PC-3 (cell line): ENCODE measurements at regions not wholly inside any gene's neighbourhood (a gene's known extent, or its start where the extent isn't known, plus 50 kb on each side); places are given as distances from the start of the nearest gene placed in this dataset.
"Not testable (repeated sequence)": the region's sequence is repeated elsewhere in the genome, so short reads cannot be mapped to it uniquely, and the experiment has no call there.

Experiments used
- ATAC-seq: fragments of 200-7000 bp; cut with Tn5 transposase; 2 replicates; pipeline ENCODE4 v1.9.1; 2020; ENCODE audit warnings: mild to moderate bottlenecking, moderate library complexity
- BruUV-seq: library from RNA; stranded (reverse); fragments of 400-500 nt; replicated peaks from 2 replicates; lab custom pipeline; 2021; lab: Mats Ljungman, UMichigan
- CTCF ChIA-PET: fragments of 300-600 bp; sonication (Branson Sonifier 250); formaldehyde crosslinking; loops from one replicate; lab custom pipeline; 2022; ENCODE audit warnings: antibody characterized with exemption; lab: Charles Lee
- POLR2A ChIA-PET: fragments of 300-600 bp; sonication (Branson Sonifier 250); formaldehyde crosslinking; loops from one replicate; lab custom pipeline; 2022; ENCODE audit warnings: antibody characterized with exemption; ENCODE audit not compliant: unreplicated experiment; lab: Charles Lee
- DNase-seq: peaks from one replicate; pipeline ENCODE4 v3.0.0-alpha.2; 2015
- H2AFZ ChIP-seq: fragments of 300-600 bp; sonication (generic); 2 replicates; pipeline ENCODE4 v1.6.0; 2016; ENCODE audit warnings: antibody characterized with exemption, low read length
- H3F3A ChIP-seq: fragments of 300-600 bp; sonication (generic); one replicate; pipeline ENCODE4 v1.6.0; 2017; ENCODE audit warnings: antibody characterized with exemption, low read length, control low read depth, mild to moderate bottlenecking; ENCODE audit not compliant: unreplicated experiment
- H3K27ac ChIP-seq: fragments of 300-600 bp; sonication (generic); 2 replicates; pipeline ENCODE4 v1.5.1; 2016; ENCODE audit warnings: mild to moderate bottlenecking, low read length
- H3K27me3 ChIP-seq: fragments of 300-600 bp; sonication (generic); 2 replicates; pipeline ENCODE4 v1.6.1; 2016; ENCODE audit warnings: low read length, mixed read lengths
- H3K36me3 ChIP-seq: fragments of 300-600 bp; sonication (generic); 2 replicates; pipeline ENCODE4 v1.6.1; 2016; ENCODE audit warnings: low read depth, mixed run types, low read length, mixed read lengths
- H3K4me1 ChIP-seq: fragments of 300-600 bp; sonication (generic); 2 replicates; pipeline ENCODE4 v1.5.1; 2016; ENCODE audit warnings: low read length; ENCODE audit not compliant: insufficient read depth
- H3K4me2 ChIP-seq: fragments of 300-600 bp; sonication (generic); 2 replicates; pipeline ENCODE4 v1.6.0; 2016; ENCODE audit warnings: low read length
- H3K4me3 ChIP-seq: fragments of 300-600 bp; sonication (generic); 2 replicates; pipeline ENCODE4 v1.5.1; 2016; ENCODE audit warnings: mild to moderate bottlenecking, low read length, mixed read lengths
- H3K79me2 ChIP-seq: fragments of 300-600 bp; sonication (generic); 2 replicates; pipeline ENCODE4 v1.6.1; 2017; ENCODE audit warnings: low read length, mixed read lengths
- H3K9ac ChIP-seq: fragments of 300-600 bp; sonication (generic); 2 replicates; pipeline ENCODE4 v1.6.0; 2016; ENCODE audit warnings: mild to moderate bottlenecking, low read length
- H3K9me2 ChIP-seq: fragments of 300-600 bp; sonication (generic); replicated peaks from 2 replicates; pipeline ENCODE4 v1.6.1; 2016; ENCODE audit warnings: mixed run types, low read length, mixed read lengths
- H3K9me3 ChIP-seq: fragments of 300-600 bp; sonication (generic); 2 replicates; pipeline ENCODE4 v1.6.1; 2016; ENCODE audit warnings: low read length, mixed read lengths
- H4K20me1 ChIP-seq: fragments of 300-600 bp; sonication (generic); 2 replicates; pipeline ENCODE4 v1.6.1; 2016; ENCODE audit warnings: low read length, mixed read lengths
- CTCF ChIP-seq: fragments of 300-600 bp; sonication (generic); conservative IDR thresholded peaks from 2 replicates; pipeline ENCODE4 v1.5.1; 2017; ENCODE audit warnings: antibody characterized with exemption, low read depth, mild to moderate bottlenecking, low read length
- EZH2 ChIP-seq: fragments of 300-600 bp; sonication (generic); IDR thresholded peaks from one replicate; pipeline ENCODE4 v1.6.1; 2017; ENCODE audit warnings: antibody characterized with exemption, mild to moderate bottlenecking, low read length; ENCODE audit not compliant: unreplicated experiment
- EZH2phosphoT487 ChIP-seq: fragments of 300-600 bp; sonication (generic); IDR thresholded peaks from 2 replicates; pipeline ENCODE4 v1.6.1; 2018; ENCODE audit warnings: mild to moderate bottlenecking, antibody characterized with exemption, low read length, borderline replicate concordance
- intact Hi-C: fragments of 100-400 bp; cut with micrococcal nuclease; formaldehyde crosslinking; loops from 2 replicates; pipeline ENCODE4 v1.9.0; 2023

DNA sequence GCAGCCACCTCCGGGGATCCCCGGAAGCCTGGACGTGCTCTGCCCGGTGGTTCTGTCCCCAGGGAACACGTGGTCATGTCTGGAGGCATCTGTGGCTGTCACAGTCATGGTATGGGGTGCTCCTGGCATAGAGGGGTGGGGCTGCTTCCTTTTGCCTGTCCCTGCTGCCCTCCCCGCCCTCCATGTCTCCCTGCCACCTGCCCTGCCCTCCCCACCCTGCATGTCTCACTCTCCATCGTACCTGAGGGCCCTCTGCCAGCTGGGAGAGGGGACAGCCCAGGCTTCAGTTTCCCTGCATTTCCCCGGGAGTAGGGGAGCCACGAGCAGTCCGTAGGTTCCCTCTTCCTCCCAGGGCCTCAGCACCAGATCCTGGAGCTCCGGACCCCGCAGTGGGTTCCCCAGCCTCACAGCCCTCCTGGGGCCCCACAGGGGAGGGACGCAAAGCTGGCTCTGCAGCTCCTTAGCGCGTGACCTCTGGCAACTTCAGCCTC, 90.0 kb upstream of the CTDP1 start:
- Histone ChIP-seq H2AFZ (peak overlapping the region; percentile 67), H4K20me1 (no peaks in the 10 kb centered on the region), H3K4me3 (no peak overlapping the region), H3K27ac (no peak overlapping the region), H3K4me2 (peak overlapping the region; percentile 63), H3K36me3 (no peaks in the 10 kb centered on the region), H3K79me2 (no peaks in the 10 kb centered on the region), H3F3A (no peaks in the 10 kb centered on the region), H3K4me1 (peaks cover 6% of the 10 kb centered on the region; the same call in 1 of the 2 replicates), H3K9me3 (no peaks in the 10 kb centered on the region), H3K9me2 (no peaks in the 10 kb centered on the region), H3K27me3 (peaks cover 33% of the 10 kb centered on the region), H3K9ac (no peak overlapping the region)
- DNase-seq (no peak), ATAC-seq (peak; percentile 17; the same call in 1 of the 2 replicates)
- ChIA-PET CTCF (no interaction called here), POLR2A (no interaction called here)
- TF ChIP-seq EZH2 = no peak
- no peak for TF ChIP-seq CTCF
- no peak for TF ChIP-seq EZH2phosphoT487
- no TSS peak for BruUV-seq
- intact Hi-C loops = no loop called here

DNA sequence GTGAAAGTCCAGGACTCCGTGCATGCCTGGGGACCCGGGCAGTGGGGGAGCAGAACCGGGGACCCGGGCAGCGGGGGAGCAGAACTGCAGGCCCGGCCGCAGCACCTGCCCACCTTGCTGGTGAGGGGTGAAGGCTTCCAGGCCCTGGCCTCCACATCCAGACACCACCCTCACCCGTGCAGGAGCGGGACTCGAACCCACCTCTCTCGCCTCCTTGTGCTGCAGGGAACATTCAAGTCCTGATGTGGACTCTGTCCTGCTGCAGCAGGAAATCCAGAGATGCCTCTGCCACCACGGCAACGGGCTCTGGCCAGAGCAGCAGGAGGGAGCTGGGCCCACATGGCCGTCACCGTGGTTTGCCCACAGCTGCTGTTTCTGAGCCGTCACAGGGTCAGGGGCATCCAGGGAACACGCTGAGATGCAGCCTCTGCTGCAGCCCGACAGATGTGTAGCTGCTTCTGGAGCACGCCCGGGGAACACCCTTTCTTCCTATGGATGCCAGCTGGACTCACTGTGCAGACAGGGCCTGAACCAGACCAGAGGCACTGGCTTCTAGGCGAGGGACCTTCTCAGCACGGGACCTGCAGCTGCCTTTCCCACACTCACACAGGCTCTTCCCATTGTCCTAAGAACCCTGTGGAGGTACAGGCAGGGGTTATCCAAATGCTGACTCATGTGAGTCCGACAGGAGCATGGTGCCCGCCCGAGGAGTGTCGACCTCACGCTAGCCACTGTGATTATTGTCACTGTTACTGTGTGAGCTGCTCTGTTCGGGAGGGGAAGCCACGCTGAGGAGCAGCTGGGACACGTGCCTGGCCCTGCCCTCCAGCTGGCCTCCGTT, 89.2 kb upstream of the CTDP1 start:
- H2AFZ ChIP-seq = no peak overlapping the region
- H3K4me3 ChIP-seq = no peak overlapping the region
- ChIA-PET POLR2A (no interaction called here), CTCF (no interaction called here)
- peaks cover 40% of the 10 kb centered on the region for H3K27me3 ChIP-seq
- H3K9me2 ChIP-seq = no peaks in the 10 kb centered on the region
- no peak overlapping the region for H3K9ac ChIP-seq
- intact Hi-C loops = no loop called here
- H3K4me1 ChIP-seq = peaks cover 6% of the 10 kb centered on the region; the same call in 1 of the 2 replicates
- no peak overlapping the region for H3K27ac ChIP-seq
- no peak overlapping the region for H3K4me2 ChIP-seq
- no peaks in the 10 kb centered on the region for H3K9me3 ChIP-seq
- TF ChIP-seq EZH2 (no peak), EZH2phosphoT487 (no peak), CTCF (no peak)
- ATAC-seq (no peak), DNase-seq (no peak)
- H3K79me2 ChIP-seq = no peaks in the 10 kb centered on the region
- no TSS peak for BruUV-seq
- no peaks in the 10 kb centered on the region for H3K36me3 ChIP-seq
- no peaks in the 10 kb centered on the region for H3F3A ChIP-seq
- no peaks in the 10 kb centered on the region for H4K20me1 ChIP-seq

DNA sequence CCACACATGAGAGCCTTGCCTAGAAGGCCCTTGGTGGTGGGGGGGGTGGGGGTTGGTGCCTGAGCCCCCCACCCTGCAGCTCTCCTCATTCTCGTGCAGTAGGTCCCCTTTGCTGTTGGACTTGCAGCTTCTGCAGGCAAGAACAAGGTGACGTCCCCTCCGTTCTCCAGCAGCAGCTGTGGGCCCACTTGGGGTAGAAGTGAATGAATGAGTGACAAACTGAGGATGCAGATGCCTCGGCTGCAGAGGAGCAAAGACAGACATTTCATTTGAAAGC, 88.6 kb upstream of the CTDP1 start:
- H3K27ac ChIP-seq = no peak overlapping the region
- H3K4me2 ChIP-seq = no peak overlapping the region
- peaks cover 6% of the 10 kb centered on the region; the same call in 1 of the 2 replicates for H3K4me1 ChIP-seq
- BruUV-seq = no TSS peak
- no peaks in the 10 kb centered on the region for H3K9me2 ChIP-seq
- H2AFZ ChIP-seq = no peak overlapping the region
- ATAC-seq (no peak), DNase-seq (no peak)
- ChIA-PET CTCF (no interaction called here), POLR2A (no interaction called here)
- no peaks in the 10 kb centered on the region for H3K79me2 ChIP-seq
- H3F3A ChIP-seq = no peaks in the 10 kb centered on the region
- H3K36me3 ChIP-seq = no peaks in the 10 kb centered on the region
- H3K27me3 ChIP-seq = peaks cover 46% of the 10 kb centered on the region
- no peak overlapping the region for H3K4me3 ChIP-seq
- no peak for TF ChIP-seq CTCF
- no peak for TF ChIP-seq EZH2
- TF ChIP-seq EZH2phosphoT487 = no peak
- no peak overlapping the region for H3K9ac ChIP-seq
- intact Hi-C loops = no loop called here
- no peaks in the 10 kb centered on the region for H4K20me1 ChIP-seq
- no peaks in the 10 kb centered on the region for H3K9me3 ChIP-seq

DNA sequence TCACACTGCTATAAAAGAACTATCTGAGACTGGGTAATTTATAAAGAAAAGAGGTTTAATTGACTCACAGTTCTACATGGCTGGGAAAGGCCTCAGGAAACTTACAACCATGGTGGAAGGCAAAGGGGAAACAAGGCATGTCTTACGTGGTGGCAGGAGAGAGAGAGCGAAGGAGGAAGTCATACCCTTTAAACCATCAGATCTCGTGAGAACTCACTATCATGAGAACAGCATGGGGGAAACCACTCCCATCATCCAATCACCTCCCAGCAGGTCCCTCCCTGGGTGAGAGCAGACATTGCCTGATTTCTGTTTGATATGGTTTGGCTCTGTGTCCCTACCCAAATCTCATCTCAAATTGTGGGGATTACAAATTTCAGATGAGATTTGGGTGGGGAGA, 86.9 kb upstream of the CTDP1 start:
- H2AFZ ChIP-seq, H3F3A ChIP-seq, ATAC-seq, H3K9ac ChIP-seq, H3K9me2 ChIP-seq, H3K4me2 ChIP-seq, H3K4me3 ChIP-seq, H4K20me1 ChIP-seq, POLR2A ChIA-PET, H3K4me1 ChIP-seq, intact Hi-C loops, H3K36me3 ChIP-seq, DNase-seq, H3K79me2 ChIP-seq, H3K27ac ChIP-seq, CTCF ChIA-PET, H3K9me3 ChIP-seq, BruUV-seq: not testable (repeated sequence)
- H3K27me3 ChIP-seq = peaks cover 58% of the 10 kb centered on the region
